ENCODE measurements at regions not wholly inside any gene's neighbourhood (a gene's known extent, or its start where the extent isn't known, plus 50 kb on each side); places are given as distances from the start of the nearest gene placed in this dataset.
A peak's percentile ranks its signal among the peaks of the same experiment; 100 is the strongest.

DNA sequence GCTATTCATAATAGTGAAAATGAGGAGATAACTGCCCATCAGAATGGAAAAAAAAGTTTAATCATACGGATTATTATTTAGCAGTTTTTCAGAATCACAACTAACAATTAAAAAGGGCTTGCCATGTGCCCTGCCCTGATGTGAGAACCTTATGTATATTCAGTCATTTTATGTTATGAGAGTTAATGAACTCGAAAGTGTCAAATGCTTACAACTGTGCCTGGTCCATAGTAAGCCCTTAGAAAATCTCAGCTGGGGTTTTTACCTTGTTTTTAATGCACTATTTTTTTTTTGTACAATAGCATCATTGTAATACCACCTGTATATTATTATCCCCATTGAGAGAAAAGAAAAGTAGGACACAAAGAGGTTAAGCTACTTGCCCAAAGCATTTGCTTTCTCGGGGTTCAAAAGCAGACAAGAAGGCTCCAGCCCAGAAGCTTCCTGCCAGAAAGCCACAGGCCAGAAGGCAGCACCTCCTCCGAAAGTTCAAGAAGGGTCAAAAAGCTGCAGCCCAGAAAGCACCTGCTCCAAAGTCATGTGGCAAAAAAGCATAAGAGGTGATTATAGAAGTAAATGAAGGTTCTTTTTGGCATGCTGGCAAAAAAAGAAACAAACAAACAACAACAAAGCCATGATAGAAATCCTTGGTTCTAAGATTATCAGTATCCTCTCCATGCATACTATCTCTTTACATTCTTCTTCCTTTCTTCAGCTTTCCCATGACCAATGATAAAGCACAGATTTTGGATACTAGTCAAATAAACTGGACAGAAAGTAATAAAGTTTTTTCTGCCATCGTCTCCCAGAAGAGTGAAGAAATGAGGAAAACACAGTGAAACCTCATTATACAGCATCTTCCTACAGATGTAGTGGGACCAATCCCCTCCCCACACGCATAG lies 59.1 kb upstream of the NAP1L1 start:
- 45 to 47% methylated on average over 6 of the region's 6 CpGs for WGBS, 2 donors
- Histone ChIP-seq H3K4me1 (peaks cover 0 to 5% (median 0%) of the 10 kb centered on the region in 4 donors), H3K4me3 (no peak overlapping the region), H3K36me3 (no peaks in the 10 kb centered on the region), H3K27ac (no peak overlapping the region), H3K9me3 (peaks cover 0 to 4% (median 0%) of the 10 kb centered on the region in 4 donors), H3K27me3 (no peaks in the 10 kb centered on the region)
- TF ChIP-seq POLR2A (IDR thresholded peaks at IDR 0.05) (no peak), POLR2AphosphoS5 (IDR thresholded peaks at IDR 0.05) (no peak), EP300 (IDR thresholded peaks at IDR 0.05) (no peak)
- TF ChIP-seq, protein P1, sequence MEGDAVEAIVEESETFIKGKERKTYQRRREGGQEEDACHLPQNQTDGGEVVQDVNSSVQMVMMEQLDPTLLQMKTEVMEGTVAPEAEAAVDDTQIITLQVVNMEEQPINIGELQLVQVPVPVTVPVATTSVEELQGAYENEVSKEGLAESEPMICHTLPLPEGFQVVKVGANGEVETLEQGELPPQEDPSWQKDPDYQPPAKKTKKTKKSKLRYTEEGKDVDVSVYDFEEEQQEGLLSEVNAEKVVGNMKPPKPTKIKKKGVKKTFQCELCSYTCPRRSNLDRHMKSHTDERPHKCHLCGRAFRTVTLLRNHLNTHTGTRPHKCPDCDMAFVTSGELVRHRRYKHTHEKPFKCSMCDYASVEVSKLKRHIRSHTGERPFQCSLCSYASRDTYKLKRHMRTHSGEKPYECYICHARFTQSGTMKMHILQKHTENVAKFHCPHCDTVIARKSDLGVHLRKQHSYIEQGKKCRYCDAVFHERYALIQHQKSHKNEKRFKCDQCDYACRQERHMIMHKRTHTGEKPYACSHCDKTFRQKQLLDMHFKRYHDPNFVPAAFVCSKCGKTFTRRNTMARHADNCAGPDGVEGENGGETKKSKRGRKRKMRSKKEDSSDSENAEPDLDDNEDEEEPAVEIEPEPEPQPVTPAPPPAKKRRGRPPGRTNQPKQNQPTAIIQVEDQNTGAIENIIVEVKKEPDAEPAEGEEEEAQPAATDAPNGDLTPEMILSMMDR (IDR thresholded peaks at IDR 0.05): no peak
- DNase-seq (peak in 1 of 2 donors; percentile 24), ATAC-seq (ENCODE audit: low FRiP score in 2 of 2) (no peak)

DNA sequence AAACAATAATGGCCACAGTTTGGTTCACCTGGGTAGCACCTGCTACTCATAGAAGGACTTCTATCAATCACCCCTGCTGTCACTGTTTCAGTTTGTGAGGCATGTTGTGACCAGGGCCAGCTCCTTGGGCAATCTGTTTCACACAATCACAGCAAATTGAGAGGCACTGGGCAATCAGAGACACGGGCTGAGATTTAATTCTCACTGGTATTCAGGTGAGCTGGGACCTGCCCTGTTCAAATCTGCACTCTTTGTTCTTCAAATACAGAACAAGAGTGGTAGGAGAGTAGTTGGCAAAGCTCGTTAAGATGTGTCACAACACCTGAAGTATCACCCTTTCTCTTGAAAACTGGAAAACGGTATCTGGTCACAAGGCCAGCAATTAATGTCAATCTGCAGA lies 57.8 kb upstream of the NAP1L1 start:
- no peaks in the 10 kb centered on the region for H3K27me3 ChIP-seq
- WGBS, 2 donors: 72% methylated on average over 3 of the region's 3 CpGs
- H3K36me3 ChIP-seq: no peaks in the 10 kb centered on the region
- ATAC-seq (ENCODE audit: low FRiP score in 2 of 2) (peak in 1 of 2 donors; percentile 57), DNase-seq (peak in 1 of 2 donors; percentile 64)
- TF ChIP-seq POLR2AphosphoS5 (IDR thresholded peaks at IDR 0.05) (no peak), POLR2A (IDR thresholded peaks at IDR 0.05) (no peak), EP300 (IDR thresholded peaks at IDR 0.05) (peak in 1 of 4 donors; percentile 66)
- TF ChIP-seq, protein P1 (IDR thresholded peaks at IDR 0.05): no peak
- H3K4me3 ChIP-seq: no peak overlapping the region
- H3K4me1 ChIP-seq: peaks cover 0 to 5% (median 0%) of the 10 kb centered on the region in 4 donors
- no peak overlapping the region for H3K27ac ChIP-seq
- peaks cover 0 to 9% (median 0%) of the 10 kb centered on the region in 4 donors for H3K9me3 ChIP-seq

DNA sequence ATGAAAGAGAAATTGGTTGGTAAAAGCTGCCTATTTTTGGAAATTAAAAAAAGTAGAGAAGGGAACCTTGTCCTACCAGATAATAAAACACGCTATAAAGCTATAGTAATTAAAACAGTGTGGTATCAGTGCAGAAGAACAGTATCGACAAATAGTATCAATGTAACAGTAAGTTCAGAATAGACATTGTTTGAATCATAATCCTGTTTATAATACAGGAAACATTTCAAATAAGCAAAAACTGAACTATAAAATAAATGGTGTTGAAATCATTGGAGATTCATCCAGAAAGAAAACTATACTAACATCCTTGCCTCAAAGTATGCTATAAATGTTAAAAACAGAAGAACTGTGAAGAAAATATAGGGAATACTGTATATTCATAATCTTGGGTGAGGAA lies 54.2 kb upstream of the NAP1L1 start:
- H3K36me3 ChIP-seq: no peaks in the 10 kb centered on the region
- ATAC-seq (ENCODE audit: low FRiP score in 2 of 2) (no peak), DNase-seq (no peak)
- H3K27ac ChIP-seq: no peak overlapping the region
- TF ChIP-seq, protein P1 (IDR thresholded peaks at IDR 0.05): no peak
- TF ChIP-seq POLR2AphosphoS5 (IDR thresholded peaks at IDR 0.05) (no peak), POLR2A (IDR thresholded peaks at IDR 0.05) (no peak), EP300 (IDR thresholded peaks at IDR 0.05) (no peak)
- no peak overlapping the region for H3K4me3 ChIP-seq
- H3K9me3 ChIP-seq: peaks cover 0 to 9% (median 0%) of the 10 kb centered on the region in 4 donors
- H3K4me1 ChIP-seq: peaks cover 0 to 1% (median 0%) of the 10 kb centered on the region in 4 donors
- H3K27me3 ChIP-seq: no peaks in the 10 kb centered on the region
- WGBS, 2 donors: 70 to 94% methylated on average over 2 of the region's 2 CpGs

DNA sequence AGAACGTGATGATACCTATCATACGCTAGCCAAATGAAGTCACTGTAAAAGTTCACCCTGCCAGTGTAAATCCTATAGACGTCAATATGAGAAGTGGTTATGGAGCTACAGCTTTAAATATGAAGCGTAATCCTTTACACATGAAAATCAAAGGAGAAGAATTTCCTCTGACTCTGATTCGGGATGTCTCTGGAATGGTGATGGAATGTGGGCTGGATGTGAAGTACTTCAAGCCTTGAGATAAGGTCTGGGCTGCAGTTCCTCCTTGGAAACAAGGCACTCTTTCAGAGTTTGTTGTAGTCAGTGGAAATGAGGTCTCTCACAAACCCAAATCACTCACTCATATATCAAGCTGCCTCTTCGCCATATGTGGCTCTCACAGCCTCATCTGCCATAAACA lies 53.1 kb upstream of the NAP1L1 start:
- peaks cover 0 to 9% (median 0%) of the 10 kb centered on the region in 4 donors for H3K9me3 ChIP-seq
- H3K4me3 ChIP-seq: no peak overlapping the region
- no peak for DNase-seq
- H3K27me3 ChIP-seq: no peaks in the 10 kb centered on the region
- H3K4me1 ChIP-seq: no peaks in the 10 kb centered on the region
- no peaks in the 10 kb centered on the region for H3K36me3 ChIP-seq
- ATAC-seq (ENCODE audit: low FRiP score in 2 of 2): no peak
- 69 to 73% methylated on average over 6 of the region's 6 CpGs for WGBS, 2 donors
- H3K27ac ChIP-seq: no peak overlapping the region
- TF ChIP-seq POLR2AphosphoS5 (IDR thresholded peaks at IDR 0.05): no peak
- TF ChIP-seq, protein P1 (IDR thresholded peaks at IDR 0.05): no peak
- TF ChIP-seq POLR2A (IDR thresholded peaks at IDR 0.05): no peak
- TF ChIP-seq EP300 (IDR thresholded peaks at IDR 0.05): no peak

All from upper lobe of left lung (tissue), 6 donors.